Gastroesophageal sphincter (tissue), 3 donors: ENCODE measurements at regions not wholly inside any gene's neighbourhood (a gene's known extent, or its start where the extent isn't known, plus 50 kb on each side); places are given as distances from the start of the nearest gene placed in this dataset.

Experiments
- POLR2AphosphoS5 ChIP-seq: sonication (generic); formaldehyde crosslinking; IDR thresholded peaks from one replicate; pipeline ENCODE4 v1.6.1; 2017; ENCODE audit warnings: antibody characterized with exemption
- TF ChIP-seq, protein P1 (sequence below), 4 experiments: fragments of 200-600 bp in 2 of 4; fragments of 450-650 bp in 2 of 4; sonication (generic) in 1 of 4; IDR thresholded peaks; one replicate each; pipeline ENCODE4 v1.5.1; 2017 to 2019; ENCODE audit warnings: antibody characterized with exemption in 4 of 4, mild to moderate bottlenecking in 2 of 4, moderate library complexity in 2 of 4

- TF ChIP-seq, protein P1, sequence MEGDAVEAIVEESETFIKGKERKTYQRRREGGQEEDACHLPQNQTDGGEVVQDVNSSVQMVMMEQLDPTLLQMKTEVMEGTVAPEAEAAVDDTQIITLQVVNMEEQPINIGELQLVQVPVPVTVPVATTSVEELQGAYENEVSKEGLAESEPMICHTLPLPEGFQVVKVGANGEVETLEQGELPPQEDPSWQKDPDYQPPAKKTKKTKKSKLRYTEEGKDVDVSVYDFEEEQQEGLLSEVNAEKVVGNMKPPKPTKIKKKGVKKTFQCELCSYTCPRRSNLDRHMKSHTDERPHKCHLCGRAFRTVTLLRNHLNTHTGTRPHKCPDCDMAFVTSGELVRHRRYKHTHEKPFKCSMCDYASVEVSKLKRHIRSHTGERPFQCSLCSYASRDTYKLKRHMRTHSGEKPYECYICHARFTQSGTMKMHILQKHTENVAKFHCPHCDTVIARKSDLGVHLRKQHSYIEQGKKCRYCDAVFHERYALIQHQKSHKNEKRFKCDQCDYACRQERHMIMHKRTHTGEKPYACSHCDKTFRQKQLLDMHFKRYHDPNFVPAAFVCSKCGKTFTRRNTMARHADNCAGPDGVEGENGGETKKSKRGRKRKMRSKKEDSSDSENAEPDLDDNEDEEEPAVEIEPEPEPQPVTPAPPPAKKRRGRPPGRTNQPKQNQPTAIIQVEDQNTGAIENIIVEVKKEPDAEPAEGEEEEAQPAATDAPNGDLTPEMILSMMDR (IDR thresholded peaks at IDR 0.05) = no peak
- no peak for TF ChIP-seq POLR2AphosphoS5
These were observed 70.3 kb upstream of the CA10 start for GRCh38 chr17:52228823-52229222.
